ENCODE measurements at regions not wholly inside any gene's neighbourhood (a gene's known extent, or its start where the extent isn't known, plus 50 kb on each side); places are given as distances from the start of the nearest gene placed in this dataset.
"Not testable (repeated sequence)": the region's sequence is repeated elsewhere in the genome, so short reads cannot be mapped to it uniquely, and the experiment has no call there.

GRCh38 chr10:3969876-3970666 lies 185.1 kb upstream of the KLF6 start:
- no peak for DNase-seq (ENCODE audit: low read depth, low spot score)

GRCh38 chr10:3968727-3969126 lies 183.7 kb upstream of the KLF6 start:
- DNase-seq (ENCODE audit: low read depth, low spot score) = no peak

GRCh38 chr10:3964516-3964915 lies 179.5 kb upstream of the KLF6 start:
- no peak for DNase-seq (ENCODE audit: low read depth, low spot score)

- DNase-seq (ENCODE audit: low read depth, low spot score) = no peak
Measured at GRCh38 chr10:3963191-3963673, 178.2 kb upstream of the KLF6 start.

GRCh38 chr10:3961082-3961481 lies 176.1 kb upstream of the KLF6 start:
- no peak for DNase-seq (ENCODE audit: low read depth, low spot score)

- no peak for DNase-seq (ENCODE audit: low read depth, low spot score)
Measured at GRCh38 chr10:3960496-3960895, 175.5 kb upstream of the KLF6 start.

GRCh38 chr10:3959370-3960325 lies 174.6 kb upstream of the KLF6 start:
- DNase-seq (ENCODE audit: low read depth, low spot score) = no peak

- no peak for DNase-seq (ENCODE audit: low read depth, low spot score)
Measured at GRCh38 chr10:3958472-3958996, 173.5 kb upstream of the KLF6 start.

- no peak for DNase-seq (ENCODE audit: low read depth, low spot score)
Measured at GRCh38 chr10:3955955-3956617, 171.1 kb upstream of the KLF6 start.

GRCh38 chr10:3955493-3955892 lies 170.5 kb upstream of the KLF6 start:
- DNase-seq (ENCODE audit: low read depth, low spot score) = no peak

- no peak for DNase-seq (ENCODE audit: low read depth, low spot score)
Measured at GRCh38 chr10:3954615-3955014, 169.6 kb upstream of the KLF6 start.

GRCh38 chr10:3954007-3954406 lies 169.0 kb upstream of the KLF6 start:
- not testable (repeated sequence) for DNase-seq (ENCODE audit: low read depth, low spot score)

- DNase-seq (ENCODE audit: low read depth, low spot score) = no peak
Measured at GRCh38 chr10:3951993-3952392, 167.0 kb upstream of the KLF6 start.

- no peak for DNase-seq (ENCODE audit: low read depth, low spot score)
Measured at GRCh38 chr10:3950676-3951275, 165.8 kb upstream of the KLF6 start.

- DNase-seq (ENCODE audit: low read depth, low spot score) = no peak
Measured at GRCh38 chr10:3949711-3950110, 164.7 kb upstream of the KLF6 start.

- no peak for DNase-seq (ENCODE audit: low read depth, low spot score)
Measured at GRCh38 chr10:3948843-3949242, 163.8 kb upstream of the KLF6 start.

- DNase-seq (ENCODE audit: low read depth, low spot score) = no peak
Measured at GRCh38 chr10:3946234-3947229, 161.5 kb upstream of the KLF6 start.

GRCh38 chr10:3945026-3945425 lies 160.0 kb upstream of the KLF6 start:
- DNase-seq (ENCODE audit: low read depth, low spot score) = no peak

- DNase-seq (ENCODE audit: low read depth, low spot score) = no peak
Measured at GRCh38 chr10:3944591-3944990, 159.6 kb upstream of the KLF6 start.

- DNase-seq (ENCODE audit: low read depth, low spot score) = no peak
Measured at GRCh38 chr10:3943695-3944257, 158.8 kb upstream of the KLF6 start.

Data from smooth muscle cell of the brain vasculature (primary cell).